ENCODE measurements at regions not wholly inside any gene's neighbourhood (a gene's known extent, or its start where the extent isn't known, plus 50 kb on each side); places are given as distances from the start of the nearest gene placed in this dataset.

GRCh38 chr14:25942090-25942489, 655.7 kb downstream of the NOVA1 start:
- H3K36me3 ChIP-seq: no peaks in the 10 kb centered on the region
- DNase-seq: no peak
- H3K4me3 ChIP-seq (ENCODE audit: low read depth, low read length): no peak overlapping the region
- H3K27me3 ChIP-seq: no peaks in the 10 kb centered on the region
- TF ChIP-seq CTCF (IDR thresholded peaks at IDR 0.05; ENCODE audit: low read depth, low read length): no peak
- no peaks in the 10 kb centered on the region for H3K9me3 ChIP-seq
- no peaks in the 10 kb centered on the region for H3K4me1 ChIP-seq

- no peak for DNase-seq
- no peaks in the 10 kb centered on the region; the same call in 1 of the 2 replicates for H3K9me3 ChIP-seq
- no peak overlapping the region for H3K4me3 ChIP-seq (ENCODE audit: low read depth, low read length)
- no peaks in the 10 kb centered on the region for H3K36me3 ChIP-seq
- no peak for TF ChIP-seq CTCF (IDR thresholded peaks at IDR 0.05; ENCODE audit: low read depth, low read length)
- H3K27me3 ChIP-seq: no peaks in the 10 kb centered on the region
- no peaks in the 10 kb centered on the region for H3K4me1 ChIP-seq
Observed at GRCh38 chr14:25933731-25934130, 664.1 kb downstream of the NOVA1 start.

- no peak for DNase-seq
- H3K4me1 ChIP-seq: no peaks in the 10 kb centered on the region
- no peaks in the 10 kb centered on the region; the same call in 1 of the 2 replicates for H3K9me3 ChIP-seq
- TF ChIP-seq CTCF (IDR thresholded peaks at IDR 0.05; ENCODE audit: low read depth, low read length): no peak
- no peak overlapping the region for H3K4me3 ChIP-seq (ENCODE audit: low read depth, low read length)
- no peaks in the 10 kb centered on the region for H3K27me3 ChIP-seq
- no peaks in the 10 kb centered on the region for H3K36me3 ChIP-seq
Observed at GRCh38 chr14:25929881-25930615, 667.8 kb downstream of the NOVA1 start.

- TF ChIP-seq CTCF (IDR thresholded peaks at IDR 0.05; ENCODE audit: low read depth, low read length): no peak
- H3K36me3 ChIP-seq: no peaks in the 10 kb centered on the region
- H3K4me1 ChIP-seq: no peaks in the 10 kb centered on the region
- no peak for DNase-seq
- H3K9me3 ChIP-seq: no peaks in the 10 kb centered on the region
- H3K4me3 ChIP-seq (ENCODE audit: low read depth, low read length): no peak overlapping the region
- no peaks in the 10 kb centered on the region for H3K27me3 ChIP-seq
Observed at GRCh38 chr14:25911831-25912230, 686.0 kb downstream of the NOVA1 start.

- no peaks in the 10 kb centered on the region for H3K27me3 ChIP-seq
- no peaks in the 10 kb centered on the region for H3K9me3 ChIP-seq
- no peaks in the 10 kb centered on the region for H3K36me3 ChIP-seq
- H3K4me1 ChIP-seq: no peaks in the 10 kb centered on the region
- TF ChIP-seq CTCF (IDR thresholded peaks at IDR 0.05; ENCODE audit: low read depth, low read length): no peak
- no peak for DNase-seq
- H3K4me3 ChIP-seq (ENCODE audit: low read depth, low read length): no peak overlapping the region
Observed at GRCh38 chr14:25909045-25909747, 688.6 kb downstream of the NOVA1 start.

All from BE2C (cell line).